ENCODE measurements at regions not wholly inside any gene's neighbourhood (a gene's known extent, or its start where the extent isn't known, plus 50 kb on each side); places are given as distances from the start of the nearest gene placed in this dataset.

DNA sequence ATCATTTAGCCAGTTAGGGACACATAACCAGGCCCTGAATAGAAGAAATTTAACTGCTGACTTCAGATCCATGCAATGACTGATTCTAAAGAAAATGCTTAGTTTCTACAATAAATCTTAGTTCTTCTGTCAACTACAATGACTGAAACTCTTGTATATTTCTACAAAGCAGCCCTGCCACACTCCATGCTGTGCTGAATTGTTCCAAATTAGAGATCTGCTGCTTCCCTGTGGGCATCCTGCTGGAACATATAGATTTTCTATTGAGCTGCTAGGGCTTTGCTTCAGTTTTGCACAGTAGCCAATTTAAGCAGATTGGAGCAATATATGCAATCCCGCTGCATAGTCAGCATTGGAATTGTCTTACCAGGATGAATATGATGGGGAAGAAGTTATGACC, 312.8 kb upstream of the SMIM31 start:
- DNase-seq = no peak

DNA sequence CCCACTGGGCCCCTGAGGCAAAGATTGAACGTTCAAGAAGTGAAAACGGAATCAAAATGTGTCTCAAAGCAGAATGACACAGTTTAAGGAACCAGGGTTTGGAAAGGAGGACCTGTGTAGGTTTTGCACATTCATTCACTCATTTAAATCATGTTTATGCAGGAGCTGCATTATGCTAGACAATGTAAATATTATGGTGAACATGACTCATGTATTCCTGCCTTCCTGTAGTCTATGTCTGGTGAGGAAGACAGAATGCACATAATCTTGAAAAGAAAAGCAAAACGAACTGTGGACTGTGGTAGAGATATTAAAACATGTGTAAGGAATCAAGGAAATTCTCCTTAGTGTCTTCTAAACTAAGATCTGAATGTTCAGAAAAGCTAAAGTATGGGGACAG, 311.8 kb upstream of the SMIM31 start:
- DNase-seq = no peak

DNA sequence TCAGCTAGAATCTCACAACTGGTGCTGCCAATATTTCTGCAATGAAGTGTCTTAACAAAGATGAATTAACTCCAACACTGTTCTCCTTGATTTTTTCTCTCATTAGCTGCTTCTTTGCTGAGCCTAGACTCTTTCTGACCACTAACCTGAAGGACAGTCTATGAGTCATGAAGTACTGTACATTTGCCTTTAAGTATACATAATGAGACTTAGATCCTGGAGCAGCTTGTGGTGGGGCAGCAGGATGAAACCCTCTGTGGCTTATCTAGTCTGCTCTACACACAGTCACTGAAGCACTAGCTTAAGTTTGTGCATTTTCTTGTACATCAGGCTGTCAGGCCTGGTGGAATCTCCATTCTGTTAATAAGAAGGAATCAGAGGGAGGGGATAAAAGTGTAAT, 307.4 kb upstream of the SMIM31 start:
- DNase-seq = no peak

GRCh38 chr4:164461901-164462300, 292.0 kb upstream of the SMIM31 start:
- DNase-seq = no peak

DNA sequence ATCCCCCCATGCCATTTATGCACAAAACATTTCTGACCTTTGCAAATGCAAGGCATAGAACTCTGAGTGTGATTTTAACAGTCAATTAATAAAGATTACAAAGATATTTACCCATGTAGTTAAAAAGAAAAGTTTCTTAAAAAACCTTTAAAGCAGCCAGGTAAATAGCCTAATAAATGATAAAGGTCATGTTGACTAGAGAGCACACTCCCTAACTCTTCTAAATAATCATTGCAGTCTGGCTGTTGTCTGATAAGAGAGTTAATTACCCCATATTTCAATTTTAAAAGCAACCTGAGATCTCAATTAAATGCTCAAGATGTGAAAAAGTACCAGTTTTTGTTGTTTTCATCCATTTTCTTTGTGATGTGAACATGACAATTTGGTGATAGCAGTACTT, 291.5 kb upstream of the SMIM31 start:
- DNase-seq = no peak

DNA sequence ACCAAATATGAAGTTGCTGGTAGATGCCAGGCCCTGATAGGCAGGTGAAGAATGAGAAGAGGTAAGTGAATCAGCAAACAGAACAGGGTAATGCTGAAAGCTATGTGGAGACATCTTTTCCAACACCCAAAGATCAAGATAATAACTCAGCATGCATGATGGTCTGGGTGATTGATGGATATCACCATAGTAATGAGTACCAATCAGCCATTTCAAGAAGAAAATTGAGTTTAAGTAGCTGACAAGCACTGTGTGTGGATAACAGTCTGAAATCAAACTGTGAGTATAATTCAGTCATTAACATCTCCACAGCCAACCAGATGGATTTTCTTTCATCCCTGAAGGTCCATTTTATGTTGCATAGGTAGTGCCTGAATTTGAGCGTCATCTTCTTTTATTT, 289.6 kb upstream of the SMIM31 start:
- DNase-seq = no peak

- no peak for DNase-seq
Observed at GRCh38 chr4:164467493-164467892, 286.4 kb upstream of the SMIM31 start.

DNA sequence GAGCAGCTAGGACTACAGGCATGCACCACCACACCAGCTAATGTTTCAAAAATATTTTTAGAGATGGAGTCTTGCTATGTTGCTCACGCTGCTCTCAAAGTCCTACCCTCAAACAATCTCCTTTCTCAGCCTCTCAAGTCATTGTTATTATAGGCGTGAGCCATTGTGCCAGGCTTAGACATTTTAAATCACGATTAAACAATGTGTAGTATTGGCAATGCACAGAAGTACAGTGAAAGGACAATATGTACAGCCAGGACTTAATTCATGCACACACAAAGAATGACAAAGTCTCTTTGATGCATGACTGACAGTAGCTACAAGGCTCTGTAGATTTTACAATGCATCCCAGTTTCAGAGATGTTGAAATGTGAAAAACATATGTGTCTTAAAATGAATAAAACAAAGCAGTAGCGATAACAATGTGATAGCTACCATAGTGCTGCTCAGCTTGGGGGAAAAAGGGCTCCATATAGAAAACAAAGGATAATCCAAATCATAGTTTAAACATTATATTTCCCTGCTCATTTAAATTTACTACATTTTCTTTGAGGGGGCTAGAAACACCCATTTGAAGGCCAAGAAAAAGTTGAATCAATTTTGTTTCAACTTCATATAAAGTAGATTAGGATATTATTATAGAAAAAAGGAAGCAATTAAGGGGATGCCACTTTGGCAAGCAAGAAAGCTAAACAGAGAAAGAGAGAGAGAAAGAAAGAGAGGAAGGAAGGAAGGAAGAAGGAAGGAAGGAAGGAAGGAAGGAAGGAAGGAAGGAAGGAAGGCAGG, 272.4 kb upstream of the SMIM31 start:
- no peak for DNase-seq

GRCh38 chr4:164482092-164482404, 271.9 kb upstream of the SMIM31 start:
- DNase-seq = no peak

DNA sequence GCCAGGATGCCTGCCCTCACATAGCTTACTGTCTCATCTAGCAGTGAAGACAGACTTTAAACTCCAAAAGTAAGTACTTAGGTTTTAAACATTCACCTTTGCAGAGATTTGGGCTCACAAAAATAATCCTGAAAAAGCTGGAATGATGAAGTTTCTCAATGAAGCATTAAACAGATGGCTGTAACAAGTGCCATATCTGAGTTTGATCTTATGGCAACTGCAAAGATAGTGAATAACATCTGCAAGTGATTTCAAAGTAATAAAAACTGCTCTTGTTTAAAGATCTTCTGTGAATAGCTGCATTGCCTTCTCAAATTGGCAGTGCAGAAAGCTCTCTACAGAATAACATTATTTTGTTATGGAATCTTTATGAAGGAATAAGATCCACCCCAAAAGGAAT, 271.2 kb upstream of the SMIM31 start:
- DNase-seq = no peak

DNA sequence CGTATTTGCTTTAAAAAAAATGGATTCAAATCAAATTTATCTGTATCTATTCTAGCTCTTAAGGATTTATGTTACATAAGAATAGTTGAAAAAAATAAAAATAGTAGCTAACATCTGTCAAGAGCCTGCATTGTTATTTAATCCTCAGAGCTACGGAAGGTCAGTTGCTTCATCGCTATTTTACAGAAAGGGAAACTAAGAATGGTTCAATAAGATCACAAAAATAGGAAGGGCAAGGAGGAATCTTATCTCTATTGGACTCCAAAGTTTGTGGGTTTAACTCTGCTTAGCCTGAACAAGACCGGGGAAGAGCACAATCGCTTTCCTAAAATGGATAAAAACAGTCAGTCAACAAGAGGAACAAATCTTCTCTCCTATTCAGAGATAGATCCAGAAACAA, 270.2 kb upstream of the SMIM31 start:
- no peak for DNase-seq

DNA sequence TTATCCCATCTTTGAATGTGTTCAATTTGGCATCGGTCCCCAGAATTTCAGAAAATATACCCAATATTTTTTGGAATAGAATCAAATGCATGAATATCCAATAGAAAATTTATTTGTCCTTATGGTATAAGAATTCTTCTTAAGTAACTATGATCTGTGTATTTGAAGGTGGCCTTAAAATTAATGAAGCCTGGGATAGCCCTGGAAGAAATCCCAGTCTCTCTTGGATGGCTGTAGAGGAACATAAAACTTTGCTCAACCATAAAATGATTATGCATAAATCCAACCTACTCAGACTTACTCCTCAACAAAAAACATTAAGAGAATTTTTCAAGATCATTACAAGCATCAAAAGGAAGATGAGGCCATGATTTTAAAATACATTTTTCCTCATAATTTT, 269.4 kb upstream of the SMIM31 start:
- DNase-seq = no peak

GRCh38 chr4:164485136-164485535, 268.8 kb upstream of the SMIM31 start:
- no peak for DNase-seq

GRCh38 chr4:164488114-164488513, 265.8 kb upstream of the SMIM31 start:
- no peak for DNase-seq

DNA sequence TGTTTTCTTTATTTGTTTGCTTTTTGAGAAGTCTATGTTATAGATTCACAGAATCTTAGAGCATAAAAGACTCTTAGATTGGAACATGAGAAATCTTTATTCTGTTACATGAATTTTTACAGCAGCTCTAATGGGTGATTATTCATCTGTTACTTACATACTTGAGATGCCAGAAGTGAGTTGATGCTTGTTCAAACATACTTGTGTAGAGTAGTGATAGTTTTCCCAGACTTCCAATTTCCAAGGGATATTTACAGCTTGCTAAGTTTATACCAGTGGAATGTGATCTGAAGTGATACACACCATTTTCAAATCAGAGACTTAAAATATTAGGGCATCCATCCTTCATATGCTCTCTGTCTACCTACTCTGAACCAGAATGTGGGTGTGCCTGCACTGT, 252.9 kb upstream of the SMIM31 start:
- no peak for DNase-seq

DNA sequence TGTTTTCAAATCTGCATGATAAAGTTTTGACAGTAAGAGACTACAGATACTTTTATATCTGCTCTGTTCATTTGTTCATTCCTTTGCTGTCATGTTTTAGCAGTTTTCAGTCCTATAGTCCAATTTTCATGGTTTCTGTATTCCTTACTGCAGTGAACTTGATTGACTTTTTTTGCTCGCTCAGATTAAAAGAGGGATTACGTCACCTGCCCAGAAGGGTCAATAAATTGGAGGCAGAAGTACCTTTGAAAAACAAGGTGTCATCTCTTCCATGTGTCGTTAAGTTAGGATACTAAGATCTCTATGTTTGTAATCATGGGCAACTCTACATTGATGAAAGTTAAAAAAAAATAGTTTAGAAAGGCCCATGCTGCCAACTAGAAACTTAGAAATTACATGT, 250.1 kb upstream of the SMIM31 start:
- no peak for DNase-seq

GRCh38 chr4:164508097-164508496, 245.8 kb upstream of the SMIM31 start:
- DNase-seq = no peak

DNA sequence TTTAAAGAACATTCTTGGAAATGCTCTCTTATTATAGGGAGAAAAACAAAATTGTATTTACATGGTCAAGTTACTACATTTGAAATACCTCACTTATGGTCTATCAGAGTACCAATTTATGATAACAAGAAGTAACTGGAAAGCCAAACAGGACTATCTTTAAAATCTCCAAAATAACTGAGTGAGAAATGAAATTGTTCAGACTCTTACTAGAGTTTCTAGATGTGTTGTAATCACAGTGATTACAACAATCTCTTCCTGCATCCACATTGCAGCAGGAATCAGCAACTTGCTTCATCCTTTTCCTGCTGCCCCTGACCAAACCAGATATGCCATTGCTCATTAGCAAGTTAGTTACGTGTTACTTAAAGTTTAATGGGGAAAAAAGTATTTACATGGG, 245.2 kb upstream of the SMIM31 start:
- no peak for DNase-seq

- no peak for DNase-seq
Observed at GRCh38 chr4:164509951-164510350, 244.0 kb upstream of the SMIM31 start.

- no peak for DNase-seq
Observed at GRCh38 chr4:164512124-164512523, 241.8 kb upstream of the SMIM31 start.

DNA sequence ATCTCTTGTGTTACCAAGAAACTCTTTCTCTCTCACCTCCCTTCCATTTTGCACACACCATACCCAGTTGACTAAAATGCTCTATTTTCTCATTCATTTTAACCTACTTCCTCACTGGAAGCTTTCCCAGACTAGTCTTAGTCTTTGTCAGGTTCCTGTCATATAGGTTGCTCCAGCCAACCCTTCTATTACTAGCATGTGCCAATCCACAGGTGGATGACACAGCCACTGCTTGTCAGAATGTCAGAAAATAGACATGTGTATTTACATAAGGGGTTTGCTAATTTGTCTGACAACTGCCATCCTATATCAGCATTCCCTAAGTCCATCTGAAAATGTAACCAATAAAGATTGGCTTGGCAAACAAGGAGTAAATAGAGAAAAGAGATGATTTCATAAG, 239.2 kb upstream of the SMIM31 start:
- DNase-seq = no peak

- DNase-seq = no peak
Observed at GRCh38 chr4:164524789-164525188, 229.1 kb upstream of the SMIM31 start.

DNA sequence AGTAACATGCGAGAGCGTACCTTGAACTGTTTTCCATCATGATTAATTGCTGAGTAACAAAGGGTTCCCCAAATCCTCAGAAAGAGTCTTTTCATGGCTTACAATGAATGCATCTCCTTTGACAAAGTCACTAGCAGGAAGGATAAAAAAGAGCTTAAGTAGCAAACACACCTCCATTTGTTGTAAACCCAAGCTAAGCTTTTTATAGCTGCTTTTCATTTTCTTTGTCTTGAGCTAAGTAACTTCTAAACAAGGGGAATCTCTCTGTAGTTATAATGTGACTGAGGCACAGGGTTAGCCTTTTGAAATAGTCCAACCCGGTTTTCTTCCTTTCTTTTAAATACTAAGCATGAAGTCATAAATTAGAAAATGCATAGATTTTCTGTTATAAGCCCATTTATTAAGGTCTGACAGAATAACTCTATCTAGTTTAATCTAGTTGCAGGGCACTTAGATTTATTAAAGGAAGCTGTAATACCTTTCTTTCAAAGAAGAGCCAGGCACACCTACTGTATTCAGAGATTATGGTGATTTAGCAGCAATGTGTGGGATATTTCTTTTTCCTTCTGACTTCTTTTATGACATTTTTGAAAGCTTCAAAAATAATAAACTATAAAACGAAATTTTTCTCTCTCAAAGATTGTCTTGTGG, 226.9 kb upstream of the SMIM31 start:
- no peak for DNase-seq

GRCh38 chr4:164529058-164529457, 224.9 kb upstream of the SMIM31 start:
- DNase-seq = no peak

DNA sequence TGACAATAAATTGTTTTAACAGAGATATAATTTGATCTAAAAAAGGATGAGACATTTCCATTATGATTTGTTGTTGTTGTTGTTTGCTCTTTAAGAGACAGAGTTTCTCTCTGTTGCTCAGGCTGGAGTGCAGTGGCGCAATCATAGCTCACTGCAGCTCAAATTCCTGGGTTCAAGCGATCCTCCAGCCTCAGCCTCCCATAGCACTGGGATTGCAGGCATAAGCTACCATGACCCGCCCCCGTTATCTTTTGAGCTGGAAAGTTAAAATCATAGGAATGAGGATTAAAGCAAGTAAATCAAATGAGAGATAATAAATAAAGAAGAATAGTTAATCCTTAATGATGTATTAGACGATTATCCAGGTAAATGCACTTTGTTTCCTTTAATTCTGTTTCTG, 224.4 kb upstream of the SMIM31 start:
- no peak for DNase-seq
